CD4-positive, CD25-positive, alpha-beta regulatory T cell (primary cell): ENCODE measurements at regions not wholly inside any gene's neighbourhood (a gene's known extent, or its start where the extent isn't known, plus 50 kb on each side); places are given as distances from the start of the nearest gene placed in this dataset.

Source experiments
- ATAC-seq, 2 donors: fragments of 150-1000 bp; cut with Tn5 transposase; one replicate each; pipeline ENCODE4 v1.10.0; 2021; ENCODE audit warnings: low read depth in 2 of 2, moderate number of reproducible peaks in 2 of 2, moderate library complexity in 1 of 2
- DNase-seq, 3 donors: peaks; one replicate each; pipeline versions ENCODE4 v3.0.0 to v3.0.0-alpha.2; 2012 to 2022; ENCODE audit warnings: mixed read lengths in 1 of 3
- H3K27ac ChIP-seq: one replicate; pipeline ENCODE4 v1.7.0; 2013; ENCODE audit warnings: mild to moderate bottlenecking, low read length; ENCODE audit not compliant: insufficient read depth, poor library complexity, severe bottlenecking
- H3K27me3 ChIP-seq: one replicate; pipeline ENCODE4 v1.7.0; 2013; ENCODE audit warnings: low read length; ENCODE audit not compliant: control insufficient read depth, insufficient read depth
- H3K36me3 ChIP-seq: one replicate; pipeline ENCODE4 v1.7.0; 2013; ENCODE audit warnings: mild to moderate bottlenecking, low read length, moderate library complexity; ENCODE audit not compliant: control insufficient read depth, insufficient read depth
- H3K4me1 ChIP-seq: 2 replicates; pipeline ENCODE4 v1.7.0; 2013; ENCODE audit warnings: mild to moderate bottlenecking, low read length; ENCODE audit not compliant: insufficient read depth, control insufficient read depth, poor library complexity, severe bottlenecking
- H3K4me3 ChIP-seq: one replicate; pipeline ENCODE4 v1.7.0; 2013; ENCODE audit warnings: low read depth, mild to moderate bottlenecking, low read length, moderate library complexity
- H3K9me3 ChIP-seq, 2 experiments: 1 replicate in 1 of 2; 2 replicates in 1 of 2; pipeline ENCODE4 v1.7.0; 2013; ENCODE audit warnings: low read length in 2 of 2, mild to moderate bottlenecking in 1 of 2, moderate library complexity in 1 of 2; ENCODE audit not compliant: control insufficient read depth in 2 of 2
- H3K27ac Mint-ChIP-seq, 3 donors: one replicate each; pipeline ENCODE4 v1.8.0; 2020 to 2022; ENCODE audit warnings: mild to moderate bottlenecking in 3 of 3, mixed read lengths in 3 of 3, moderate library complexity in 2 of 3
- H3K27me3 Mint-ChIP-seq: one replicate; pipeline ENCODE4 v1.8.0; 2022; ENCODE audit warnings: mild to moderate bottlenecking, mixed read lengths
- H3K36me3 Mint-ChIP-seq: one replicate; pipeline ENCODE4 v1.8.0; 2020; ENCODE audit warnings: mixed read lengths
- H3K4me1 Mint-ChIP-seq, 4 donors: one replicate each; pipeline ENCODE4 v1.8.0; 2020 to 2022; ENCODE audit warnings: mixed read lengths in 4 of 4, mild to moderate bottlenecking in 1 of 4
- H3K4me3 Mint-ChIP-seq, 4 donors: one replicate each; pipeline ENCODE4 v1.8.0; 2020 to 2022; ENCODE audit warnings: mild to moderate bottlenecking in 4 of 4, mixed read lengths in 4 of 4, moderate library complexity in 3 of 4
- H3K9me3 Mint-ChIP-seq, 7 donors: one replicate each; pipeline ENCODE4 v1.8.0; 2020 to 2022; ENCODE audit warnings: mixed read lengths in 7 of 7, mild to moderate bottlenecking in 3 of 7, moderate library complexity in 2 of 7

GRCh38 chr14:57091030-57091608, 177.6 kb downstream of the EXOC5 start:
- H3K9me3 ChIP-seq: no peaks in the 10 kb centered on the region
- H3K9me3 Mint-ChIP-seq: peaks cover 0 to 12% (median 0%) of the 10 kb centered on the region in 7 donors

DNA sequence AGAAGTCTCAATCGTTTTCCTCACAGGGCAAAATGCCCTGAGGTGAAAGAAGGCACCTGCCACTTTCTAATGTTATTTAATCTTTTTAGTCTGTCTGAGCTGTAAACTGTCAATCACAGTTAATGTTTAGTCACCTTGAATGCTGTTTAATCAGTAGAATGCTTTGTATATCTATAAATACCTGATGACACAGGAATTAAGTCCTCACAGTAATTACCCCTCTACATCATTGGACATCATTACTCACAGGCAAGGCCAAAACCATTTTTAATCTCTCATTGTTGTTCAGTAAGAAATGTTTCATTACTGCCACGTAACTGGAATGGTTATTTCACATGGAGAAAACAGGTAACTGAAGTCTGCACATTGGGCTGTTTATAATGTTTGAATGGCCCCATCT, 178.8 kb downstream of the EXOC5 start:
- H3K9me3 ChIP-seq: no peaks in the 10 kb centered on the region
- Mint-ChIP-seq H3K36me3 (no peaks in the 10 kb centered on the region), H3K4me3 (no peak overlapping the region), H3K9me3 (peaks cover 0 to under 1% (median 0%) of the 10 kb centered on the region in 7 donors), H3K4me1 (no peaks in the 10 kb centered on the region), H3K27ac (no peak overlapping the region), H3K27me3 (no peaks in the 10 kb centered on the region)
- H3K4me3 ChIP-seq: no peak overlapping the region
- H3K4me1 ChIP-seq: no peaks in the 10 kb centered on the region
- ATAC-seq (no peak), DNase-seq (no peak)
- H3K27ac ChIP-seq: no peak overlapping the region
- H3K27me3 ChIP-seq: no peaks in the 10 kb centered on the region
- no peaks in the 10 kb centered on the region for H3K36me3 ChIP-seq

More at GRCh38 chr14:57091030-57091608, 177.6 kb downstream of the EXOC5 start:
- no peaks in the 10 kb centered on the region for H3K4me1 ChIP-seq
- Mint-ChIP-seq H3K27ac (no peak overlapping the region), H3K4me1 (no peaks in the 10 kb centered on the region), H3K4me3 (no peak overlapping the region), H3K27me3 (no peaks in the 10 kb centered on the region), H3K36me3 (no peaks in the 10 kb centered on the region)
- no peak overlapping the region for H3K4me3 ChIP-seq
- H3K27me3 ChIP-seq: no peaks in the 10 kb centered on the region
- no peak overlapping the region for H3K27ac ChIP-seq
- no peak for DNase-seq
- ATAC-seq: no peak
- H3K36me3 ChIP-seq: no peaks in the 10 kb centered on the region

GRCh38 chr14:57087841-57088240, 180.9 kb downstream of the EXOC5 start:
- Mint-ChIP-seq H3K27me3 (no peaks in the 10 kb centered on the region), H3K27ac (no peak overlapping the region), H3K9me3 (no peaks in the 10 kb centered on the region), H3K36me3 (no peaks in the 10 kb centered on the region), H3K4me3 (no peak overlapping the region), H3K4me1 (no peaks in the 10 kb centered on the region)
- ATAC-seq: no peak
- no peaks in the 10 kb centered on the region for H3K4me1 ChIP-seq
- no peak overlapping the region for H3K4me3 ChIP-seq
- no peaks in the 10 kb centered on the region for H3K27me3 ChIP-seq
- no peak for DNase-seq
- no peaks in the 10 kb centered on the region for H3K36me3 ChIP-seq
- H3K9me3 ChIP-seq: no peaks in the 10 kb centered on the region
- no peak overlapping the region for H3K27ac ChIP-seq

- H3K27ac Mint-ChIP-seq: no peak overlapping the region
- no peak for ATAC-seq
These were observed 182.2 kb downstream of the EXOC5 start for GRCh38 chr14:57086271-57087162.

DNA sequence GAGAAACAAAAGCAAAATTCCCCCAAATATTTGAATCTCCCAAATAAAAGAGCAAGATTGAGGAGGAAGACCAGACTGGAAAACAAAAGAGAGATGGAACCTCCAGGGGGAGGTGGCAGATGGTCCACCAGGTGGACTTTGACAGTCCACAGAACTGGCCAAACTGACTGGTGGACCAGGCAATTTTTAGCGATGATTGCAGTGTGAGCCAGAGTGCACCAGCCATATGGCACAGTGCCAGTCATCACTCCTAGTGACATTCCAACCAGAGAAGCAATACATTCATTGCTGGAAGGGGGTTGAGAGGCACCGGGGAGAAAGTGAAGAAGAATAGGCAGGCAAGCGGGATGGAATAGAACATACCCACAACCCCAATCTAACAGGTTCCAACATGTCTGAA, 182.9 kb downstream of the EXOC5 start:
- Histone ChIP-seq H3K36me3 (no peaks in the 10 kb centered on the region), H3K27ac (no peak overlapping the region), H3K27me3 (no peaks in the 10 kb centered on the region), H3K4me3 (no peak overlapping the region), H3K9me3 (no peaks in the 10 kb centered on the region), H3K4me1 (no peaks in the 10 kb centered on the region)
- Mint-ChIP-seq H3K4me3 (no peak overlapping the region), H3K9me3 (peaks cover 0 to 2% (median 0%) of the 10 kb centered on the region in 7 donors), H3K27me3 (no peaks in the 10 kb centered on the region), H3K27ac (no peak overlapping the region), H3K36me3 (no peaks in the 10 kb centered on the region), H3K4me1 (no peaks in the 10 kb centered on the region)
- DNase-seq: no peak
- ATAC-seq: no peak

More at GRCh38 chr14:57086271-57087162, 182.2 kb downstream of the EXOC5 start:
- Histone ChIP-seq H3K4me1 (no peaks in the 10 kb centered on the region), H3K36me3 (no peaks in the 10 kb centered on the region), H3K27ac (no peak overlapping the region), H3K4me3 (no peak overlapping the region), H3K9me3 (no peaks in the 10 kb centered on the region), H3K27me3 (no peaks in the 10 kb centered on the region)
- no peak for DNase-seq
- H3K36me3 Mint-ChIP-seq: no peaks in the 10 kb centered on the region
- H3K4me3 Mint-ChIP-seq: no peak overlapping the region
- no peaks in the 10 kb centered on the region for H3K4me1 Mint-ChIP-seq
- peaks cover 0 to 2% (median 0%) of the 10 kb centered on the region in 7 donors for H3K9me3 Mint-ChIP-seq
- H3K27me3 Mint-ChIP-seq: no peaks in the 10 kb centered on the region

GRCh38 chr14:57085043-57085442, 183.7 kb downstream of the EXOC5 start:
- Histone ChIP-seq H3K9me3 (no peaks in the 10 kb centered on the region), H3K4me1 (no peaks in the 10 kb centered on the region), H3K36me3 (no peaks in the 10 kb centered on the region), H3K4me3 (no peak overlapping the region), H3K27ac (no peak overlapping the region), H3K27me3 (no peaks in the 10 kb centered on the region)
- no peak overlapping the region for H3K27ac Mint-ChIP-seq
- DNase-seq (no peak), ATAC-seq (no peak)
- H3K4me1 Mint-ChIP-seq: no peaks in the 10 kb centered on the region
- H3K4me3 Mint-ChIP-seq: no peak overlapping the region
- H3K36me3 Mint-ChIP-seq: no peaks in the 10 kb centered on the region
- H3K9me3 Mint-ChIP-seq: peaks cover 0 to 2% (median 0%) of the 10 kb centered on the region in 7 donors
- no peaks in the 10 kb centered on the region for H3K27me3 Mint-ChIP-seq

DNA sequence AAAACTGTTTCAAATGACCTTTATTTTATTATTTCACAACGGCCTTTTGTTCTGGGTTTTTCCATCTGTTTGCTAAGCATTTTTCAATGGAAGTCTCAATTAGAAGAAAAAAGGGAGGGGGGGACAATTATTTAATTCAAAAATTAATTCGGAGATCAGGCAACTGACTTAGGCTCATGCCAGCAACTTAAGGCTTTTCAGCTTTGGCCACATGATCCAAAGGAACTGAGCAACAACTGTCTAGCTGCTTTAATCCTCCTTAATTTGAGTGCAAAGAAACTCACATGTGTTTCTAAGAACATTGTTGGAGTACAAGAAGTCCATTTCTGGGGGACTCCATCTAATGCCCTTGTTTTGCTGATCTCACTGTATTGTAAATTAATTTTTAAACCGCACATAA, 188.0 kb downstream of the EXOC5 start:
- H3K4me3 ChIP-seq: no peak overlapping the region
- no peaks in the 10 kb centered on the region for H3K36me3 ChIP-seq
- peaks cover 2% of the 10 kb centered on the region for H3K27me3 ChIP-seq
- H3K9me3 ChIP-seq: no peaks in the 10 kb centered on the region
- no peaks in the 10 kb centered on the region for H3K36me3 Mint-ChIP-seq
- no peaks in the 10 kb centered on the region for H3K27me3 Mint-ChIP-seq
- ATAC-seq (no peak), DNase-seq (no peak)
- no peaks in the 10 kb centered on the region for H3K4me1 Mint-ChIP-seq
- no peaks in the 10 kb centered on the region for H3K4me1 ChIP-seq
- no peak overlapping the region for H3K4me3 Mint-ChIP-seq
- H3K9me3 Mint-ChIP-seq: peaks cover 0 to 2% (median 0%) of the 10 kb centered on the region in 7 donors
- H3K27ac ChIP-seq: no peak overlapping the region
- no peak overlapping the region for H3K27ac Mint-ChIP-seq

GRCh38 chr14:57078054-57078453, 190.7 kb downstream of the EXOC5 start:
- Histone ChIP-seq H3K9me3 (no peaks in the 10 kb centered on the region), H3K36me3 (no peaks in the 10 kb centered on the region), H3K27me3 (peaks cover 2% of the 10 kb centered on the region), H3K27ac (no peak overlapping the region), H3K4me1 (no peaks in the 10 kb centered on the region), H3K4me3 (no peak overlapping the region)
- ATAC-seq (no peak), DNase-seq (no peak)
- Mint-ChIP-seq H3K9me3 (peaks cover 0 to 2% (median 0%) of the 10 kb centered on the region in 7 donors), H3K4me3 (no peak overlapping the region), H3K27me3 (no peaks in the 10 kb centered on the region), H3K36me3 (no peaks in the 10 kb centered on the region), H3K27ac (no peak overlapping the region), H3K4me1 (no peaks in the 10 kb centered on the region)
